Natural killer cell (primary cell): ENCODE measurements at regions not wholly inside any gene's neighbourhood (a gene's known extent, or its start where the extent isn't known, plus 50 kb on each side); places are given as distances from the start of the nearest gene placed in this dataset.

Experiments
- ATAC-seq, 3 donors: fragments of 150-1000 bp in 2 of 3; fragments of 200-7000 bp in 1 of 3; cut with Tn5 transposase; 1 replicate in 1 of 3; 2 replicates in 2 of 3; pipeline ENCODE4 v1.10.0; 2021; ENCODE audit warnings: mild to moderate bottlenecking in 2 of 3, moderate library complexity in 2 of 3
- DNase-seq, 2 donors: peaks; one replicate each; pipeline versions ENCODE4 v3.0.0 to v3.0.0-alpha.2; 2013 to 2021; ENCODE audit warnings: mixed read lengths in 1 of 2
- H3K27ac ChIP-seq: one replicate; pipeline ENCODE4 v1.5.1; 2013; ENCODE audit warnings: mild to moderate bottlenecking, low read length
- H3K27me3 ChIP-seq: one replicate; pipeline ENCODE4 v1.6.1; 2013; ENCODE audit warnings: low read length; ENCODE audit not compliant: control insufficient read depth, insufficient read depth
- H3K36me3 ChIP-seq: one replicate; pipeline ENCODE4 v1.6.1; 2013; ENCODE audit warnings: low read length; ENCODE audit not compliant: control insufficient read depth, insufficient read depth
- H3K4me1 ChIP-seq: one replicate; pipeline ENCODE4 v1.6.1; 2013; ENCODE audit warnings: low read length; ENCODE audit not compliant: control insufficient read depth, insufficient read depth
- H3K4me3 ChIP-seq: one replicate; pipeline ENCODE4 v1.5.1; 2013; ENCODE audit warnings: low read length
- H3K9me3 ChIP-seq: one replicate; pipeline ENCODE4 v1.6.1; 2013; ENCODE audit warnings: low read length; ENCODE audit not compliant: control insufficient read depth, insufficient read depth
- H3K27ac Mint-ChIP-seq, 2 donors: one replicate each; pipeline ENCODE4 v1.8.0; 2022; ENCODE audit warnings: mild to moderate bottlenecking in 2 of 2, mixed read lengths in 2 of 2, moderate library complexity in 1 of 2
- H3K27me3 Mint-ChIP-seq, 2 donors: one replicate each; pipeline ENCODE4 v1.8.0; 2022; ENCODE audit warnings: low read depth in 2 of 2, mixed read lengths in 2 of 2
- H3K36me3 Mint-ChIP-seq: one replicate; pipeline ENCODE4 v1.8.0; 2022; ENCODE audit warnings: mixed read lengths
- H3K4me1 Mint-ChIP-seq, 2 donors: one replicate each; pipeline ENCODE4 v1.8.0; 2022; ENCODE audit warnings: mixed read lengths in 2 of 2
- H3K4me3 Mint-ChIP-seq: one replicate; pipeline ENCODE4 v1.8.0; 2022; ENCODE audit warnings: mild to moderate bottlenecking, moderate library complexity, mixed read lengths
- H3K9me3 Mint-ChIP-seq, 2 donors: one replicate each; pipeline ENCODE4 v1.8.0; 2022; ENCODE audit warnings: mixed read lengths in 2 of 2
- CTCF ChIP-seq: fragments of 200-600 bp; IDR thresholded peaks from one replicate; pipeline ENCODE4 v1.8.0; 2022; ENCODE audit warnings: antibody characterized with exemption
- WGBS: methylation state at CpG from one replicate; pipeline ENCODE4 v1.1.7; 2013; ENCODE audit warnings: missing lambda C conversion rate; ENCODE audit not compliant: insufficient coverage; 5-methylcytosine and 5-hydroxymethylcytosine counted together
- intact Hi-C: fragments of 100-400 bp; cut with micrococcal nuclease; formaldehyde crosslinking; loops from one replicate; pipeline ENCODE4 v1.14.2; 2022

DNA sequence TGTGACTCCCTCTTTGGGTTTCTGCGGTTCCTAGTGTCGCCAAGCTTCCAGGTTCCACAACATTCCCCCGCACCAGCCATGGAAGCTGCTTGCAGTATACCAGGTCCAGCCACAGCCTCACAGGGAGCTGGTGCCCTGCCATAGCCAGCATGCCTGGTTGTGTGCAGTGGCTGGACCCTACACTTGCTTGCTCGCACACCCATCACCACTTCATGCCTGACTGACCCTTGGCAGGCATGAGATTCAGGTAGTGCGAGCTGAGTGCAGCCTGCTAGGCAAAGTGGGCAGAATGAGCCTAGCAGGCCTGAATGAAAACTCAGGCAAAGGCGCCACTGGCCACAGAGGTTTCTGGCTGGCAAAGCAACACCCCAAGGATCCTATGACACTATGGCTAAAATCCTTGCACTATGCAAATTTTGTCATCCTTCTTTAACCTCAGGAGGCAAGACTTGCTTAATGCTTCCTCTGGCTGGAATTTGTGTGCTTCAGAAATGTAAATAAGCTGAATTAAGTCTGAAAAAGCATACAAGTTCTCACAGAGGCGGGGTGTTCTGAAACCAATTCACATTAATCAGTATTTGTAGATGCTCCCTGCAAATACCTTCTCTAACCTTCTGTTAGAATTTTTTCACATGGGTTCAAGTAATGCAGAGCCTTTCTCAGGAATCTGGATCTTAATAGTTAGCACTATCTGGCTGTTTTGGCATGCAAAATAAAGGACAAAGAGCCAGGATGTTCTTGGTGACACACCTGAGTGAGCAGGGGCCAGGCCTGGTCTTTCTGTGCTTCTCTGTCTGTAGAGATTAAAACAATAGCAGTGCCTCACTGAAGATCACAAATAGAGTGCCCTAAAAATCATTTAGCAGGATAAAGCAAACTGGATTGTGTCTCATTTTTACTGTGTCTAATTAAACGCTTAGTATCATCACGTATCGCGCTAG is 256.9 kb downstream of the GPATCH2 start:
- Mint-ChIP-seq H3K36me3 (peaks cover 7% of the 10 kb centered on the region), H3K4me1 (no peaks in the 10 kb centered on the region), H3K27me3 (no peaks in the 10 kb centered on the region), H3K27ac (no peak overlapping the region), H3K4me3 (no peak overlapping the region), H3K9me3 (peaks cover 17 to 23% of the 10 kb centered on the region in 2 donors)
- TF ChIP-seq CTCF: no peak
- peaks cover 11% of the 10 kb centered on the region for H3K9me3 ChIP-seq
- H3K27me3 ChIP-seq: no peaks in the 10 kb centered on the region
- H3K4me1 ChIP-seq: no peaks in the 10 kb centered on the region
- H3K36me3 ChIP-seq: no peaks in the 10 kb centered on the region
- intact Hi-C loops: no loop called here
- no peak overlapping the region for H3K27ac ChIP-seq
- ATAC-seq: no peak
- no peak overlapping the region for H3K4me3 ChIP-seq
- WGBS: 95% methylated on average over 11 of the region's 11 CpGs
- no peak for DNase-seq

DNA sequence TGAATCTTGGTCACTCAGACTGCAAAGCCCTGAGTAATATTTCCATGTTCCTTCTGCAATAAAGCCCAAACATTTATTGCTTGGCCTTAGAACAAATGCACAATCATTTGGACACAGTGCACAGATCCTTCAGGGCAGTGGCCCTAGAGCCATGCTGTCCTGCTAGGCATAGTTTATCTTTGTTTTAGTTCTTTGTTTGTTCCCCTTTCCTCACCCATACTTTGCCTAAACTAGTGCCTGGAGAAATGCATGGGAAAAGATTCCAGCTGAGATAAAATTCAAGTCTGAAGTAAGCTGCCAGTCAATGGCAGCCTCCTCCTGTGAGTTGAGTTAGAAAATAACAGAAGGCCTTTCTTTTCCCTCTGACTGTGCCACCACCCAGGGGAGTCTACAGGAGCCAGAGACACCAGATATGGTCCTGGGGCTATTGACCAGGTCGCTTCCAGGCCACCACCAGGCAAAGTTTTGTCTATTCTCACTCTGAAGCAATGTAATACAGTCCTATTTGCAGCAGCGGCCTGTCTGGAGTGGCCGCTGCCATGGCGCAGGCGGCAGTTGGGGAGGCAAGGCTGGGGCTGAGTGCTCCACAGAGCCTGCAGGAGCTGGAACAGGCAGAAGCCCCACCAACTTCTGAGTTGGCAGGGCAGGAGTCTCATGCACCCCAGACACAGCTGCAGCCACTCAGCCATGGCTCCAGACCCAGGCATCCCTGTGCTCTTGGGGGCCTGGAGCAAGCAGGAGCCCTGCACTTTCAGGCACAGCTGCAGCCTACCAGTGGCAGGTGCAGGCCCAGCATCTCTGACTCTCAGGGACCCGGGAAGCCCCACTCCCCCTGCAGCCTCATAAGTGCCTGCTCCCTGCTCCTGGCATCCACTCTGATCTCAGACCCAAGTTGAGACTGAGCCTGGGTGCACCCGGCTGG is 258.6 kb downstream of the GPATCH2 start:
- Mint-ChIP-seq H3K9me3 (peaks cover 11 to 17% of the 10 kb centered on the region in 2 donors), H3K36me3 (no peaks in the 10 kb centered on the region), H3K27ac (no peak overlapping the region), H3K27me3 (no peaks in the 10 kb centered on the region), H3K4me3 (no peak overlapping the region), H3K4me1 (no peaks in the 10 kb centered on the region)
- Histone ChIP-seq H3K27ac (no peak overlapping the region), H3K9me3 (peaks cover 11% of the 10 kb centered on the region), H3K36me3 (no peaks in the 10 kb centered on the region), H3K27me3 (no peaks in the 10 kb centered on the region), H3K4me3 (no peak overlapping the region), H3K4me1 (no peaks in the 10 kb centered on the region)
- ATAC-seq: no peak
- intact Hi-C loops: no loop called here
- no peak for DNase-seq
- 90% methylated on average over 7 of the region's 7 CpGs for WGBS
- TF ChIP-seq CTCF: no peak

DNA sequence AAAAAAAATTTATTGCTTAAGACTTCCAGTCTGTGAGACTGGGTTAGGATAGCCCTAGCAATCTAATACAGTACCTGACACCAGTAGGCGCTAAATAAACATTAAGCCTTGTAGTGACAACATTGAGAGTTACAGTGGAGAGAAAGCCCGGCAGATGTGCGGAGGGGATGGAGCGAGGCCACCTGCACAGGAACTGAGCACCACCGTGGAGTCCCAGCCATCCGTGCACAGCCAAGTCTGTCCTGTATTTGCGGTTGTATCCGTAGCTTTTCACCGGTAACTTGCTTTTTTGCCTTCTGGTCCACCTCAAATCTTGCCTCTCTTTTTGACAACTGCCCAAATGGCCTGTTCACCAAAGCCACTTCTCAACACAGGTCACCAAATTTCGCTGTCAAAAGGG is 260.1 kb downstream of the GPATCH2 start:
- Mint-ChIP-seq H3K4me1 (no peaks in the 10 kb centered on the region), H3K9me3 (peaks cover 9% of the 10 kb centered on the region in 2 donors), H3K36me3 (no peaks in the 10 kb centered on the region), H3K27me3 (no peaks in the 10 kb centered on the region), H3K4me3 (no peak overlapping the region), H3K27ac (no peak overlapping the region)
- H3K27ac ChIP-seq: no peak overlapping the region
- no peak overlapping the region for H3K4me3 ChIP-seq
- H3K4me1 ChIP-seq: no peaks in the 10 kb centered on the region
- WGBS: 89% methylated on average over 10 of the region's 10 CpGs
- H3K27me3 ChIP-seq: no peaks in the 10 kb centered on the region
- no peak for TF ChIP-seq CTCF
- intact Hi-C loops: no loop called here
- no peaks in the 10 kb centered on the region for H3K36me3 ChIP-seq
- ATAC-seq: no peak
- H3K9me3 ChIP-seq: peaks cover 11% of the 10 kb centered on the region
- no peak for DNase-seq
